Erythroblast (primary cell): ENCODE measurements at regions not wholly inside any gene's neighbourhood (a gene's known extent, or its start where the extent isn't known, plus 50 kb on each side); places are given as distances from the start of the nearest gene placed in this dataset.

Experiments used
- GATA1 ChIP-seq: IDR thresholded peaks from 2 replicates; pipeline ENCODE4 v1.6.1; 2011; ENCODE audit warnings: low read depth, mild to moderate bottlenecking, control low read depth, low read length, moderate library complexity
- POLR2A ChIP-seq: IDR thresholded peaks from 2 replicates; pipeline ENCODE4 v1.6.1; 2011; ENCODE audit warnings: mild to moderate bottlenecking, low read length

DNA sequence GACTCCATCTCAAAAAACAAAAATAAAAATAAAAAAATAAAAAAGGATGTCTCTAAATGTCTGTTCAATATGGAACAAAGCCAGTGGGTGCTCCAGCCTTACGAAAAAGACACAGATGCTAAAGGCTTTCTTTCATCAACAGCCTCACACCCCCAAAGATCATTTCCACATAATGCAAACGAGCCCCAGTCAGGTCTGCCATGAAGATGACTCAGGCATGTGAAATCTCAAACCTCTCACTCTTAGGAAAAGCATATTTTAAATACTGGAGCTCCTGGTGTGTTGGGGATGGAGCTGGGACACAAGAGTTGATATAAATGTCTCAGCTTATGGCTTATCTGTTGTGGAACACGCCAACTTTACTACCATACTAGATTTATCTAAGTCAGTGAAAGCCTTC is 49.9 kb upstream of the PLXNC1 start:
- TF ChIP-seq POLR2A (no peak), GATA1 (no peak)
